HG02840 (cell line): ENCODE measurements at regions not wholly inside any gene's neighbourhood (a gene's known extent, or its start where the extent isn't known, plus 50 kb on each side); places are given as distances from the start of the nearest gene placed in this dataset.
"Not testable (repeated sequence)": the region's sequence is repeated elsewhere in the genome, so short reads cannot be mapped to it uniquely, and the experiment has no call there.

Experiments used
- ATAC-seq: cut with Tn5 transposase; IDR thresholded peaks from one replicate; pipeline ENCODE4 v1.9.1; 2021; ENCODE audit warnings: mild to moderate bottlenecking, moderate library complexity, moderate number of reproducible peaks; ENCODE audit not compliant: unreplicated experiment, low FRiP score

- ATAC-seq = no peak
Measured at GRCh38 chr6:56841381-56841749, 113.5 kb upstream of the BEND6 start.

- ATAC-seq = no peak
Measured at GRCh38 chr6:56840467-56841380, 114.2 kb upstream of the BEND6 start.

DNA sequence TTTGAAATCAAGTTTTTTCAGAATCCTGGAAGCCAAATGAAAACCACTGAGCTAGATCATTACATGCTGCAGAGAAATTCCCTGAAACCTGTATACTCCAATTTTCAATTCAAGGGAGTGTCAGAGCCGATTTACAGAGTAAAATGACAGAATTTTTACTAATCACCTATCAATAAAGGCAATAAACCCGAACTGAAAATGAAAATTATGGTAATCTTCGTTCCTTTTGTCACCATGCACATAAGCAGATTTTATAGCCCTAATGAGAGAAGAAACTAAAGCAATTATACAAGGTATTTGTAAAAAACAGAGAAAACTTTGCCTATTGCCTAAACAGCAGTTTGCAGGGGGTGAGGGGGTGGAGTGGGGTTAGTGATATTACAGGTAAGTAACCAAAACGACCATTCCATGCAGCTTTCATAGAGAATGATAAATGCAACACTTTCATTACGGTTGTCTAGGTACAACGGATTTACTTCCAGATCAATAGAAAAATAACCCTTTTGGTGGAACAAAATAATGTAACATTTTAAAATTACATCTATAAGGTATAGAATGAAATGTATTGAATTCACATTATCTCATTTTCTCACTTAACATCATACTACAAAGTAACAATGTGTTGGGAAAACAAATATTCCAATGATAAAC, 115.2 kb upstream of the BEND6 start:
- no peak for ATAC-seq

DNA sequence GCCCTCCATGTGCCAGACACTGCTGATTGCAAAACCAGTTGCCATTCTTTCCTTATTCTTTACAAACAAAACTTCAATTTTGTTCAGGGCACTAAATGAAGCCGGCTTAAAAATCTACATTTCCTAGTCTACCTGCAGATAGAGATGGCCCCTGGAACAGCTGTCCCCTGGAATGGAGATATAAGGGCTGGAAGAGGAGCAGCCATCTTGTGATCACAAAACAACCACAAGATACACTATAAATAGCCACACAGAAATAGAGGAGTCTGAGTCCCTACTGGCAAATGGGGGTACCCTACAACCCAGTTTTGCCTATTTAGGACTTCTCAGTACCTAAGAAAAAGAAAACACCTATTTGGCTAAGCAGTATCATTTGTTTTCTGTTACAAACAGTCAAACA, 115.9 kb upstream of the BEND6 start:
- ATAC-seq = no peak

- ATAC-seq = no peak
Measured at GRCh38 chr6:56838016-56838555, 116.8 kb upstream of the BEND6 start.

DNA sequence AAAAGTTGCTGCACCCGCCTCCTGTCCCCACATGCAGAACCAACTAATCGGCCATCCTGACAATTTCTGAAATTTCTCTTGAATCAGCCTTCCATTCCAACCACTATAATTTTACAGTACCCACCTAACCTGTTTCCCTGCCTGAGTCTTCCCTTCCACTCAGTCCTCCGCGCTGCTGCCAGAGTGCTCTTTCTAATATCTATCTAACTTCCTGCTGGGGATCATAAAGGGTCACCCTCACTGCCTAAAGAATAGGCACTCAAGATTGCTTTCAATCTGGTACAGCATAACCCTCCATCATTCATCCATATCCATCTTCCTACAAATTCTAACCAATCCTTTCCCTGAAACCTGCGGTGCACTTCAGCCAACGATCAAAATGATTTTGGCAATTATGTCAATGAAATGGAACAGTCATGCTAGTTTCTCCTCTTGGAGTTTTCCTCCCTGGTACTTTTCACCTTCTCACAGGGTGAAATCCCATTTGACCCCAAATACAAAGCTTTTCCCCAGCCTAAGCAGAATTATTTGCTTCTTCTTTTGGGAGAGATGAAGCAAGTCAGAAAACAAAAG, 117.5 kb upstream of the BEND6 start:
- ATAC-seq = no peak

DNA sequence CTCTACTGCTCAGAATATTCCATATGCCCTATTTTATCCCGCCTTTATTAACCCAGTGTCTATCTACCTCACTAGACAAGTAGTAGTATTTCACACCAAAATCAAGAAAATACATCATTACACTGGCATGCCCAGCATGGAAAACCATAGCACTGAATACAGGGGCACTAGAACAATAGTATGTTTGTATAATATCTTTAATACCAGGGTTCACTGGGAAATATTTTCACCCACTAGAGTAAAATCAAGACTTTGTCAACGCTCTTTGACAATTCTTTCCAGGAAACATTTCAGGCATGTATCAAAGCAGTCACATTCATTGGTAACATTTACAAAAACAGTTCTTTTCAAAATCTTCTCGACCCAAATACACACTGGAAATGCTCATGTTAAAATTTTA, 119.3 kb upstream of the BEND6 start:
- ATAC-seq = no peak

DNA sequence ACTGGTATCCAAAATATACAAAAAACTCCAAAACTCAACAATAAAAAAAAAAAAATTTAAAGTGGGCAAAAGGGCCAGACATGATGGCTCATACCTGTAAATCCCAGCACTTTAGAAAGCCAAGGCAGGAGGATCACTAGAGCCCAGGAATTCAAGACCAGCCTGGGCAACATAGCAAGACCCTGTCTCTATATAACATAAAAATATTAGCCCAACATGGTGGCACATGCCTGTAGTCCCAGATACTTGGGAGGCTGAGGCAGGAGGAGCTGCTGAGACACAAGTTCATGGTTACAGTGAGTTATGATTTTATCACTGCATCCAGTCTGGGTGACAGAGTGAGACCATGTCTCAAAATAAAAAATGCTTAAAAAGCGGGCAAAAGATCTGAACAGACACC, 121.0 kb upstream of the BEND6 start:
- no peak for ATAC-seq

DNA sequence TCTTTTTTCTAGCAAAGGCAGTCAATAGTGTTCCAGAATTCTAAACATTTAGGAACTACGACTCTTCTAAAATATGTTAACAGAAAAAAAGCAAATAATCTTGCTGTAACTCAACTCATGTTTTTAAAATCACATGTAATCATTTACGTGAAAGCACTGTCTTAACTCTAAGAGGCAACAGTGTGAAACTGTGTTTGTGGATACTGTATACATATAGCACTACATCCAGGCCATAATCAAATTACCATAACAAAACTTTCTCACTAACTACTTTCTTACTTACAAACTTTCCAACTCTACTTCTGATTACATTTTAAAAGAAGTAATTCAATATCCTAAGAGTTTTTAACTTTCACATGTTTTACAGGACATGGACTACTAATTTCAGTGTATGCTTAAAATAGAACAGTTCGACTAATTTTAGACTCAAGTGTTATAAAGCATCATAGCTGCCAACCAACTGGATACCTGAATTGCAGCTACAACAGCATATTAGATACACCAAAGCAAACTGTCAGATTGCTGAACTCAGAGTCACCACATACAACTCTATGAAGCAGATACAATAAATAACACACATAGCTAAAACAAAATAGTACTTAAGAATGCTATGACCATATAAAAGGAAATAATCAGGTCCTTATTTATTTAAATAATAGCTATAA, 121.6 kb upstream of the BEND6 start:
- no peak for ATAC-seq

- ATAC-seq = no peak
Measured at GRCh38 chr6:56832225-56832624, 122.7 kb upstream of the BEND6 start.

DNA sequence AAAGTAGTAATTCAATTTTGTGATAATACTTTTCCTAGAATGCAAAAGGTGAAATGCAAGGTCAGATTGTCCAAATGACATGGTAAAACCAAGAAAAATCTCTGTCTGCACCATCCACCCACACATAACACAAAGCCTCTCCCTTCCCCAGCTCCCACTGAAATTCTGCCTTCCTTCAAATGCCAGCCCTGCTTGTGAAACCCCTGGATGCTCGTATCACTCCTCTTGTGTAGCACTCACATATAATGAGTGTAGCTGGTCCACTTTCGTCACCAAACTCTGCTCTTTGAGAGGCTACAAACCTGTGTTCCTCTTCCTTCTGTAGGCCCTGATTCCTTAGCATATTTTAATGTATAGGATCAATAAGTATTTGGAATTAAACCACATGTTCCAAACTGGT, 123.6 kb upstream of the BEND6 start:
- ATAC-seq = no peak

GRCh38 chr6:56827908-56828649, 126.8 kb upstream of the BEND6 start:
- ATAC-seq = no peak

- not testable (repeated sequence) for ATAC-seq
Measured at GRCh38 chr6:56824431-56824830, 130.5 kb upstream of the BEND6 start.

- ATAC-seq = no peak
Measured at GRCh38 chr6:56821005-56821432, 133.9 kb upstream of the BEND6 start.

DNA sequence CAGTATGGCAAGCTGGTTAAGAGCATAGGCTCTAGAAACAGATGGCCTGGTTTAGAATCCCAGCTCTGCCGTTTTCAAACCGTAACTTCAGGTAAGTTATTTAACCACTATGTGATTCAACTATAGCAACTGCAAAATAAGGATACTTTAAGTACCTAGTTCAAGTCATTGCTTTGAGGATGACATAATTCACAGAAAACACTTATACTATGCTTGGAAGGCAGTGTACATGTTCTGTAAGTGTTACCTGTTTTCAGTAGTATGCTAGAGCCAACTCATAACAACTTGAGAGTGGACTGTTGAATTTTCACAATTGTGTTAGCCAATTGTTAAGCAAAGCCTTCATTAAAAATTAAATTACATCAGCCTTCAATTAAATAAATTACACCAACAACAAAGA, 134.8 kb upstream of the BEND6 start:
- ATAC-seq = no peak

DNA sequence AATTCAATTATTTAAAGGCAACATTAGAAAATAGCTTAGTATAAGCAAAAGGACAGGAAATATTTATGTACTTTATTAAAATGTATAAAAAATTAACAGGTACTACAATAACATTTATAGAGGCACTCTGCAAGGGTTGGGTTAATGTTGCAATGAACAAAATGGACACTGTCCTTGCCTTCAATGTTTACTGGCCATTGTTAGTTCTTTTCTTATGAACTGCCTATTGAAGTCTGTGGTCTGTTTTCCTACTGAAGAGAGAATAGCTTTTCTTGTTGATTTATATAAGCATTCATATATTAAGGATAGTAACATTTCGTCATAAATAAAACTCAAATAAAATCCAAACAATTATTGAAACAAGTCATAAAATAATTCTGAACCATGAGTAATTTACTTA, 135.3 kb upstream of the BEND6 start:
- no peak for ATAC-seq

- no peak for ATAC-seq
Measured at GRCh38 chr6:56816370-56816769, 138.5 kb upstream of the BEND6 start.

DNA sequence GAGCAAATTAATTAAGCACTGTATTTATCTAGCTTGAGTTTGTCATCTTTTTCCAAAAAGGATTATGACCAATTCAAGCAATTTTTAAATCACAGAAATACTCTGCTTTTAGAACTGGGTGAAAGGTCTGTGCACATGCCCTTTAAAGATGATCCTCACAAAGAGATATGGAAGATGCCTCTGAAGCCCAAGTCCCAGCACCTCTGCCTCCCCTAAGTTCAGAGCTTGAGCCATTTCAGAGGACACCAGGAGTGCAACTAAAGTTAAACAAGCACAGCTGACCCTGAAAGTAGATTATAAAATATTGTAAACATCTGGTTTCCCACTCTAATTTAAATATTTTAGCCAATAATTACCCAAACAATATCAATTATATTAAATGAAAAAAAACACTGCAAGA, 139.5 kb upstream of the BEND6 start:
- ATAC-seq = no peak

- ATAC-seq = no peak
Measured at GRCh38 chr6:56814802-56815201, 140.1 kb upstream of the BEND6 start.

GRCh38 chr6:56814308-56814707, 140.6 kb upstream of the BEND6 start:
- ATAC-seq = no peak
